Activated CD4-positive, alpha-beta T cell treated with anti-CD3 and anti-CD28 coated beads, Interleukin-2, amount 50 U/mL, for 24 hours (primary cell): ENCODE measurements at regions not wholly inside any gene's neighbourhood (a gene's known extent, or its start where the extent isn't known, plus 50 kb on each side); places are given as distances from the start of the nearest gene placed in this dataset.

Experiments
- DNase-seq, 2 donors: peaks; one replicate each; pipeline ENCODE4 v3.0.0-alpha.2; 2020; ENCODE audit warnings: low read depth in 1 of 2, low spot score in 1 of 2

DNA sequence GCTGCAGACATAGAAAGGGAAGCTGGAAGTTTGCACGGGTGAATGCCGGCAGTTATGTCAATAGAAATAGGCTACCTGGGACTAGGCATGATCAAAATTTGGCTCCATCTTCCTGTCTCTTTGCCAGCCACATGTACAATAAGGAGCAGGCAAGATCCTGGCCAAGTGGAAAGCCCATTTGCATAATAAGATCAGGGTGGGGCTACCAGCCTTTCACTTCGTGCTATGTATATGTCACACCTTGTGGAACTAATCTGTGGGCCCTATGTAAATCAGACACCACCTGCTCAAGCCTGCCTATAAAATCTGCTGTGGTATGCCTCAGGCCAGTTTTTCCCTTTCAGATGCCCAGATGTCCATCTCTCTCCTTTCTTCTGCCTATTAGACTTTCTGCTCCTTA, 79.3 kb upstream of the DRD2 start:
- no peak for DNase-seq

DNA sequence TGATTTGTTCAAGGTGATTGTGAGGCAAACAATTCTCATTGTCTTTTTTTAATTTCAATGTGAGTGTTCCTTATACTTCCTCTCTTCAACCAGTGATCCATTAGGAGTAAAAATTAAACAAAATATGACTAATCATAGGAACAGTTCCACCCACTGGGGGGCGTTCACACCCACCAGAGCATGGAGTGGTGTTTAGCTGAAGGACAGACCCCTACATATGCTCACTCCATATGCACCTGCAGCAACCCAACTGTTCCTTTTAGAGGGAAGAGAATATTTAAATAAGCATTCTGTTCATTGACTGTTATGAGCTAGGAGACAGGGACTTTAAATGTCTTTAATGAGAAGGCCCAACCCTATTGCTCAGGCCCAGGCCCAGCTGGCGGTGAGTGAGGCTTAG, 78.7 kb upstream of the DRD2 start:
- DNase-seq, result no peak

DNA sequence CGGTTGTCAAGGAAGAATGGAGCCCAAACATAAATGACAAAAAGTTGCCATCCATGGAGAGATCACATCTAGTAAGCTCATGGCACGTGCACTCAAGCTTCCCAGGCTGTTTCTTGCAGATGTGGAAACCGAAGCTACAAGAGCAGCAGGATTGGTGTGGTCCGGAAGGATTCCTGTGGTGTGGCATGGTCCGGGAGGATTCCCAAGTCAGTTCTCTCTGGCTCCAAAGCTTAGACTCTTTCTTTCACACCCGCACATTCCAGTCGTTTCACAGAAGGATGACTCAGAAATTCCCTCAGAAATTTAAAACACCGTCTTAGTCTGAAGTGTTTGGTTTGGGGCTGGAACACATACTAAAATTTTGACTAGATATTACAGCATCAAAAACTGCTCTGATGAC, 78.0 kb upstream of the DRD2 start:
- DNase-seq, result no peak

DNA sequence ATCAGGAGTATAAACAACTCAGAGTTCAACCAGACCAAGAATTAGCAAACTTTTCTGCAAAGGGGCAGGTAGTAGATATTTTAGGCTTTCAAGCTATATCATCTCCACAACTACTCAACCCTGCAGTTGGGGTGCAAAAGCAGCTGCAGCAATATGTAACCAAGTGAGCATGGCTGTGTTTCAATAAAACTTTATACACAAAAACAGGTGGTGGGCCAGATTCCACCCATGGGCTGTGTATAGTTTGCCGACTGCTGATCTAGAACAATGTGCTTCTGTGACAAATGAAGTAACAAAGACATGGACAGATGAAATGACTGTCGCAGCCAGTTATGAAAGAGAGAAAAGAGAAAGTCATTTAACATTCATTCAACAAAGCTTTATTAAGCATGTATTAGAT, 77.1 kb upstream of the DRD2 start:
- DNase-seq, result no peak

DNA sequence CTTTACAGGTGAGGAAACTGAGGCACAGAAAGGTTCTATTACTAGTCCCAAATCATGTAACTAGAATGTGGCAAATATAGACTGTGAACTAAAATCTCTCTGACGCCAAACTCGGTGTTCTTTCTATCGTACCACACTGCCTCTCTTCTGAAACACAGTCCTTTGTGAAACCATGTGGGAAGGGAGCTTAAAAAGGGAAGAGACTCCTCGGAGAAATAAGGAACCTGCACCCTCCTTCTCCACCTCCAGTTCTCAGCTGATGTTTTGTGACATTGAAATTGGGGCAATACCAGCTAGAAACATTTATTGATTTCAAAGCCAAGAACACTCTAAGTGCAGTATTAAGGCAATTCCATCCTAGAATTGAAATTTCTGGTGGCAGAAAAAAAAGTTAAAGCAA, 76.4 kb upstream of the DRD2 start:
- DNase-seq, result no peak

DNA sequence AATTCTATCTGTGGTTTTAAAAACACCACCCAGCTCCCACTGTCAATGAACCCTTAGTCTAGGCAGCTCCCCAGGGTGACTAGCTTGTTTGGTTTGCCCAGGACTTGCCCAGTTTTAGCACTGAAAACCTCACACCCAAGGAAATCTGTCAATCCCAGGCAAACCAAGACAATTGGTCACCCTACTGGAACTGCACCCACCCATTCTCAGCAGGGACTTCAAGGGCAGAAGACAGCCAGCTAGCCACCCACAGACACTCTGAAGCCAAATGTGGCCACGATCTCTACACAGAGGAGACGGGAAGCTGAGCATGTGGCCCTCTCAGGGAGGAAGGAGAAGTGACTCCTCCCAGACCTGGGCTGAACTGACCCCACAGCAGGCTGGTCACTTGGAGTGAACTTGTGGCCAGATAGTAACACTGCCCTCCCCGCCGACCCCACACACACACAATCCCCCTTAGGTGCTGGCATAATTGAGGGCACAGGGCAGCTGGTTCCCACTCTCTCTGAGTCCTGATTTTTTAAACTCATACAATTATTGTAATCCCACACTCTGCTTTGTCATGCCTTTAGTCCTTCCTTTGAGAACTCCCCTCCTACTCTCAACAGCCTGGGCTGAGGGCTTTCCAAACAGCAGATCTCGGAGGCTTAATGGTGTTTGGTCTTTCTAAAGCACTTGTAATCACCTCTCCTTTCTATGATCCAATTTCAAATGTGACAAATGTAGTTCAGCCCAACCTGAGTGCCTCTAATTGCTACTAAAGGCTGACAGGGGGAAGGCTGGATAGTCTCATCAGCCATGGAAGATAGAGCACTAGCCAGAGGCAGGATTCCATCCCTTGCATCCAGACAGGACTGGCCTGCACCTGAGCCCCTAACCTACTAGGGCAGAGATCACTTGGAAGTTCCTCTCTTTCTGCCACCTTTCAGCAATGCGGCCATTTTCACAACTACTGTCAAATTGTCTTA, 74.7 kb upstream of the DRD2 start:
- DNase-seq, result no peak

DNA sequence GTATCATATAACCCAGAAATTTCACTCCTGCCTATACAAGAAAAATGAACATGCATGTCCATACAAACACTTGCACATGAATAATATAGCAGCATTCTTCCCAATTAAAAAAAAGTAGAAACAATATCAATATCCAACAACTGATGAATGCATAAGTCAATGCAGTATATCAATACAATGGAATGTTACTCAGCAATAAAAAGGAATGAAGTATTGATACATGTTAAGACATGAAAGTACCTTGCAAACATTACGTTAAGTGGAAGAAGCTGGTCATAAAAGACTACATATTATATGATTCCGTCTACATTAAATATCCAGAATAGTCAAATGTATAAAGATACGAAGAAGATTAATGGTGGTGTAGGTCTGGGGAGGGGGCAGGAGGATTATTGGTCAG, 73.9 kb upstream of the DRD2 start:
- no peak for DNase-seq

DNA sequence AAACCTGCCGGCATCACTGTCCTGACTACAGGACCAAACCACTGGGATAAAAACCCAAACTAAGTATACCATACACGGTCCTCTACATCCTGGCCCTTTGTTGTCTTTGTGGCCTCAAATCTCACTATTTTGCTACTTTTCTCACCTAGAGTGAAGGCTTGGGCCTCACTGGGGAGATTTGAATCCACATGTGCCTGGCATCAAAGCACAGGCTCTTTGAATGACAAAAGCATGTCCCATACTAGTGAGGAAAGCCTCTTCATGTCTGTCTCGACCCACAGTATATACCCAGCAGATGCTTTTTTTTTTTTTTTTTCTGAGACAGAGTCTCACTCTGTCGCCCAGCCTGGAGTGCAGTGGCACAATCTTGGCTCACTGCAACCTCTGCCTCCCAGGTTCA, 72.5 kb upstream of the DRD2 start:
- no peak for DNase-seq

DNA sequence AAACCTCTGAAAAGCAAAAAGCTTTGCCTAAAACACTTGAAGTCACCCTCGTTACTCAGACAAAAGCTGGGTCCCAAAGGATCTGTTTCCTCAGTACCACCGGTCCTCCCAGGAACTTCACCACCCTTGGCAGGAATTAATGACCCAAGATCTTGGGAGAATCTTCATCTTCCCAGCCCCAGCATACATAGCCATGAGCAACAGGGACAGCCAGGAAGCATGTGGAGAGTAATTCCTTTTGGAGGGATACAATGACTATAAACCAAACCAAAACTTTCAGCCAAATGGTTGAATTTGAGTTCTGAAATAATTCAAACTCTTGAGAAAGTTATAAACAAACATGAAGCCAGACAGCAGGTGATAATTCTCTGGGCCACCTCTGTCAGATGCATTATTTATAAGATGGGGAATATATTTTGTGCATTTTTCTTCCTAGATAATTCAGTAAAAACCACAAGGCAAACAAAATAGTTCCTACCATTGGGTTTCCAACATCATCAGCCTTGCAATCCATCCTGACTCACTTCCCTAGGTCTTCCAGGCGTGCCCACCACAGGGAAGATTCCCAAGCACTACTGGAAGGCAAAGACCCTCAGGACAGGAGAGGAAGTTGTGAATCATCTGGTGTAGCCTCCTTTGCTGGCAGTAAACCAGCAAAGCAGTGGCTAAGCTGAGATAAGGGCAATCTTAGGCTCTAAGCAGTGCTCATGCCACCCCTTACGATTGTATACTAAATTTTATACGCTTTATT, 71.7 kb upstream of the DRD2 start:
- DNase-seq, result no peak

DNA sequence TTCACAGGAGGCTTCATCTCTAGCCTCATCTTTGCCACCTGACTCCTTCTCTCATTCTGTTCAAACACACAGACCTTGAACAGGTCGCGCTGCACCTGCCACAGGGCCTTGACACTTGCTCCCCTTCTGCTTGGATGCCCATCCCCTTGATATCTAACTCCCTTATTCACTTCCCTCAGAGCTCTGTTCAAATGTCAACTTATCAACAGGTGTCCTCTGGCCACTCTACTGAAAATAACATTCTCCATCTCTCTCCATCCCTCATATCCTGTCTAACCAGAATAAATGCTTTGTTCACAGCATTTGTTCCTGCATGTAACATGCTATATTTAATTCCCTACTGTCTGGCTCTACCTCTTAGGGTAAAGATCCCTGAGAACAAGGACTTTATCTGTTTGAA, 67.2 kb upstream of the DRD2 start:
- DNase-seq, result no peak

DNA sequence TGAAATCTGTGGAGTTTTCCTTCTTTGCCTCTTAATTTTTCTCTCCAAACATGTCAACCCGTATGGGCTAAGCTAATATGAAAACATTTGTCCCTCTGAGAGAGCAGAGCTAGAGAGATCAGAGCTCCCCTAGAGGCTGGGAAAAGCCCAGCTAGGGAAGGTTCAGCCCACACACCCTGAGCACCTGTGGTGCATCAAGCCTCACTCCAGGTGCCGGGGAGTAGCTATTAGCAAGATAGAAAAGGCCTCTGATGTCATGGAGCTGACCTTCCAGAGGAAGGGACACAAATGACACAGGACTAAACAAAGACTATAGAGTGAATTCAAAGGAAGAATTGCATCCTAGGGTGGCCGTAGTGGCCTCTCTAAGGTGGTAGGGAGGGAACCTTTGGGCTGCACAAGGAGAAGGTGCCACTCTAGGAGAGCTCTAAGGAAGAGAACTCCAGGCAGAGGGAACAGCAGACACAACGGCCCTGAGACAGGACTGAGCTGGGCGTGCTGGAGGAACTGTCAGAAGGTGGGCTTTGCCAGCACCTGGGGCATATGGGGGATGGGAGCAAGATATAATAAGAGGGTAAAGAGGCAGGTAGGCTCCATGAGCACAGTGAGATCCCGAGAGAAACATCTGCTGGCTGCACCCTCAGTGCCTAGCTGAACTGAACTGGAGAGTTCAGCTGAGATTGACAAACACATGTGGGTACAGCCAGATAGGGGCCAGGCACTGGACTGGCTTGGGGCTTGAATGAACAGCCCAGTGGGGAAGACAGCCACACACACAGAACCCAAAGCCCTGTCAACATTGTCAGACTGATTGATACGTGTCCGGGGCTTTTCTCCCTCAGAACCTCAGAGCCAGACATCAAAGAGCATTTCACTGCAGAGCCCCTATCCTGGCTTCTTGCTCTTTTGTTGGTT, 65.5 kb upstream of the DRD2 start:
- no peak for DNase-seq

DNA sequence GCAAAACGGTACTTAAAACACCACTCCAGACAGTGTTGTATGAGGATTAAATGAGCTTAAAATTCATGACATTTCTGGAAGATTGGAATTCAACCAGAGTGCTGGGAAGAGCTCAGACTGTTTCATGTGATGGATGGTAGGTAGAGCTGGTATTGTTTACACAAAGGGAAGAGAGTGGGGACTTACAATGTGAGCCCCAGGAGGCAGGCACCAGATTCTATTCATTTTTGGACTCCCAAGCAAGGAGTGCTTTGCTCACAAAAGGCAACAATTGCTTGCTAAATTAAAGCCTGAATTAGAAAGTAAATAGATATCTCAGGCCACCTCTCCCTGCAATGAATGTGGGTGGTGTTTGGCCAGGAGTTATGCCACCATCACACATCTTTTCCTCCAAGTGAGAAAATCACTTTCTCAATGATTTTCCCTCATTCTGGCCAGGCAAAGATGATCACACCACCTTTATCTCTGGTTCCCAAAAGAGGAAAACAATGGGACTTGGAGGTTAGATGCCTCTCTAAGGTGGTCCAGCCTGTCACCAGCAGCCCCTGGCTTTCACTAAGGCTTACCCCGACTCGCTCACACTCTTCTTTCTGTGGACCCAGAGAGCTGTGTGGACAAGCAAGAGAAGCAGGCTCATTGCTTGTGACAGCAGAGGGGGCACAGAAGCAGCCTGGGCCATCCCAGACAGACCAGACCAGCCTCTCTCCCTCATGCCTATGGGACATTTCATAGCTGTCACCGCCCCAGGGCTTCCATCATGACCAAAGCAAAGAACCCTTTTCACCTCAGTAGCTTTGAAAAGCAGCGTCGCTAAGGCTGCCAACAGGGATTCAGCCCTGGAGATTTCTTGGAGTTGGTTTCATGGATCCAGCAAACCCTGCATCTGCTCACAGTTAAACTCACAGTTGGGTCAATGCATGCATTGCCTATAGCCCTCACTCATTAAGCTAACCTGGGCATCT, 63.5 kb upstream of the DRD2 start:
- DNase-seq, result no peak

DNA sequence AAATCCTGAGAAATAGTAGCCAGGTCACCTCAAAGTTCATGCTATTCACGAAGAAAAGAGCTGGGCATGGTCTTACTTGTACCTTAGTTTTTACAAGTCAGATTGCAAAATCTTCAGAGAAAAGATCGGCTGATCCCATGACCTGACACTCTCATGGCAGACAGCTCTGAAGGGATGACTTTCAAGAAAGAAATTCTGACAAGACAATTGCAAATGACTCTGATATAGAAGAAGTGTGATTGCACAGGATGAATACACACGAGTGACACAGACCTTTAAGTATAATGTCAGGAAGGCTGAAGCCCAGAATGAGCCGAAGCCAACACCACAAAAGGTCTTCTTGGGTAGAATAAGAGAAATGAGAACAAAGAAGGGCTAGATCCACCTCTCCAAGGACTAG, 59.4 kb upstream of the DRD2 start:
- DNase-seq, result no peak

DNA sequence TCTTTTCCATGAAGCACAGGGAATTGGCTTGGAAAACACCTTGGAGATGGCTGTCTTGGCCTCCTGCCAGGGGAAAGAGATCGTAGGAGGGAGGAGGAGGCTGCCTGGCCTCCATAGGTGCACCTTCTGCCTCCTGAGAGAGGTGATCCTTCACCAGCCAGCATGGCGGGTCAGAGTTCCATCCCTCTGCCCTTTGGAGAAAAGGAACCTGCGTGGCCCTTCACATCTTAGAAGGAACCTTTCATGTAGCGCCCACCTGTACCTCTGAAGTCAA, 58.2 kb upstream of the DRD2 start:
- no peak for DNase-seq

DNA sequence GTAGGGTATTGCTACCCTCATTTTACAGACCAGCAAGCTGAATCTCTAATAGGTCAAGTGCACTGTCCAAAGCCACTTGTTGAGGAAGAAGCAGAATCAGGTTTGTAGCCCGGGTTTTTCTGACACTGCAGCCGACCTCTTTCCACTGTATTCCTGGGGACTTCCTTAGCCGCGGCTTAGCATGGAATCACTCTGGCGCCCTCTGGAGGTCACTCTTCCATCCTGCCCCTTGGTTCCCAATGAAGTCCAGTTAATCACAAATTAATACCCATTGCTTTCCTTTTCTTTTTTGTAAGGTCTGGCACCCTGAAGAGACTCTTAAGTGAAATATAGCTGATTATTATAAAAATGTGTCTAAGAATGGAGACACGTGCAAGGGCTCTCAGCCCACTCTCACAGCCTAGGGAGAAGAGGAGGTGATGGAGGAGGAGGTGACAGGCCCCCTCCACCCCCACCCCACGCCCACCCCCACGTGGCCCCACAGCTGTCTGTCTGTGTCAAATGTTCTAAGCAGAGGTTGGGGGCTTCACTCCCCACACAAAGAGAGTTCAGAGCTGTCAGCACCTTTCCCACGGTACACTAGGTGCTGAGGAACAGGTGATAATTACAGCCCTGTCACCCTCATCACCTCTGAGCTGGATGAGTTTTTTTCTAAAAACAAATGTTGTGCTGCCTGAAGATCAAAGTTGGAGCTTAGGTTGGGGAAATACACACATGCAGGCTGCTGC, 57.7 kb upstream of the DRD2 start:
- peak; percentile 8 to 21 for DNase-seq

DNA sequence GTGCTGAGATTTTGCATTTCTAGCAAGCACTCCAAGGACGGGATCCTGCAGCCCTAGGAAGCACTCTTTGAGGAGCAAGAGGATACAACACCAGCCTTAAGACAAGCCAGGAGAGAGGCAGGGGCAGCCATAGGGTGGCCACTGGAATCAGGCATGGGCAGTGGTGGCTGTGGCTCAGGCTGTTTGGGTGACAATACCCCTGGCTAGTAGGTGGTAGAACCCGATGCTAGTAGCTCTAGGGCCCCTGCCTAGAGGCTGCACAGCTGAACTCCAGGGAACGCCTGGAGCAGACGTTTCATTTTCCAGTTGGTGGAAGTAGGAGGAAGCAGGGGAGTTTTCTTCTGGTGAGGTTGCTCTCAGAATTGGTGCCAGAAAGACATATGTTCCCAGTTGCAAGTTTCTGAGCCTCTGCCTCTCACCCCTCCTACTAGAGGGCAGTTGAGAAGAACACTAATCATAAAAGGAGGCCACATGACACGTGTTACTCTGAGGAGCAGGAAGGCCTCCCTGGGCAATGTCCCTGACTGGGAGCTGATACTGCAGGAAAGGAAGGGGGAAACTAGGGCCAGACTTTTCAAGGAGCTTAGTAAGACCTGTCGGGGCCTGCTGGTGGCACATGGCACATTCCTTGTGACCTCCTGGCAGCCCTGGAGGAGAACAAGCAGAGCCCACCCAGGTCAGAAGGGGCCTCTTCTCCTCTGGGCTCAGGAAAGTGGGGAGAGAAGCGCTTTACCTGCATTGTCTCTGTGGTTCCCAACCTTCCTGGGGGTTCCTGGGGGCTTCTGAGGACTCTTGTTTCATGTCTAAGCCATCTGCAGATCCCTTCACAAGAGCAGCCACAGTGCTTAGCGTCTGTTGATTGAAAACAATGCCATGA, 56.6 kb upstream of the DRD2 start:
- no peak for DNase-seq

DNA sequence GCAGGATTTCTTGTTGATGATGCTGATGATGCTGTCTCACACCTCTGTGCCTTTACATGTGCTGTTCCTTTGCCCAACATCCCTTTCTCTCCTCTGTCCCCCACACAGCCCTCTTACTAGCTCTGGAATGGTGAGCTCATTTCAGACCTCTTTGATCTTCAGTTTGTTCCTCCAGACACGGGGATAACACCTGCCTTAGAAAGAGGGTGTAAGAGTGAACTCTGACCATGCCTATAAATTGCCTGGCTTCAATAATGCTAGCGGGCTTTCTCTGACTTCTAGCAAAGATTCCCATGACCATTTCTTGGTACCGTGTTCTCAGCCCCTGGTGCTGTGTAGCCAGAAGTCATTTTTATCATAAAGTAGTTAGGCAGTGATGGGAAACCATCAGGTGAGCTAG, 55.9 kb upstream of the DRD2 start:
- DNase-seq, result no peak

DNA sequence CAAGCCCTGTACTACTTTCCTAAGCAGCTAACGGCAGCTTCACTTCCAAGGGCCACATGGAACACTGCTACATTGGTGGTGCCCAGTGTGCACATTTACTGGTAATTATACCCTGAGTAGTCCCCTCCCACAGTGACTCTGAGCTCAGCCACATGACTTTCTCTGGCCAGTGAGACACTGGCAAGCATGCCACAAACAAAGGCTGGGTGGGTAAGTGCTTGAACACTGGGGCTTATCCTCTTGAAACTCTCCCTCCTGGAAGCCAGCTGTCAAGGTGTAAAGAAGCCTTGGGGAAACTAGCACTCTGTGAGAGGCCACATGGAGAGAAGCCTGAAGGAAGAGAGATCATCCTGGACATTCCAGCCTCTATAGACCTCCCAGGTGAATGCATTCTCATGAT, 54.4 kb upstream of the DRD2 start:
- DNase-seq, result no peak

DNA sequence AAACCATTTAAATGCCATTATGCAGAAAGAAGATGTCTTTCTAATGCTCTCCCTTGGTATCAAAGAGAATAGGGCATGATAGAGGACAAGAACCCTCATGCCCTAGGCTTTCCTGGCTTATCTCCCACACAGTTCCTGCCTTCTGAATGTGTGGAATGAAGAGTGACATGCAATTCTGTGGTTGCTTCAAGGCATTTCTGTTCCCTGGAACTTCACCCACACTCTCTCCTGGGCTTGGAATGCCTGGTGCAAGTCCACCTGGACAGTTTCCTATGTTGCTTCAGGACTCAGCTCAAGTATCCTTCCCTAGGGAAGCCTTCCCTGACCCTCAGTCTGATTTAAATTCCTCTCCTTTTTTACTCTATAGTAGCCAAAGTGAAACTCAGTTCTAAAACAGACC, 53.8 kb upstream of the DRD2 start:
- no peak for DNase-seq
